GM23338 (cell line): ENCODE measurements at regions not wholly inside any gene's neighbourhood (a gene's known extent, or its start where the extent isn't known, plus 50 kb on each side); places are given as distances from the start of the nearest gene placed in this dataset.
A peak's percentile ranks its signal among the peaks of the same experiment; 100 is the strongest.

Source experiments
- ATAC-seq: fragments of 200-7000 bp; cut with Tn5 transposase; 3 replicates; pipeline ENCODE4 v1.9.1; 2020
- DNase-seq: peaks from one replicate; pipeline ENCODE4 v3.0.0-alpha.2; 2015; ENCODE audit warnings: low spot score
- H2AFZ ChIP-seq: fragments of 200-600 bp; sonication (generic); 2 replicates; pipeline ENCODE4 v1.8.0; 2016; ENCODE audit warnings: antibody characterized with exemption, mild to moderate bottlenecking, moderate library complexity
- H3F3A ChIP-seq: fragments of 200-600 bp; sonication (generic); replicated peaks from 2 replicates; pipeline ENCODE4 v1.8.0; 2017; ENCODE audit warnings: antibody characterized with exemption, mixed run types, low read depth
- H3K27ac ChIP-seq: fragments of 200-600 bp; sonication (generic); 2 replicates; pipeline ENCODE4 v1.6.1; 2016; ENCODE audit warnings: low read depth
- H3K27me3 ChIP-seq: fragments of 200-600 bp; sonication (generic); 2 replicates; pipeline ENCODE4 v1.8.0; 2016; ENCODE audit warnings: mild to moderate bottlenecking, mixed run types, moderate library complexity; ENCODE audit not compliant: insufficient read depth
- H3K36me3 ChIP-seq: fragments of 200-600 bp; sonication (generic); 2 replicates; pipeline ENCODE4 v1.8.0; 2016; ENCODE audit warnings: mild to moderate bottlenecking; ENCODE audit not compliant: insufficient read depth
- H3K4me1 ChIP-seq: fragments of 200-600 bp; sonication (generic); 2 replicates; pipeline ENCODE4 v1.8.0; 2016; ENCODE audit warnings: mild to moderate bottlenecking, moderate library complexity; ENCODE audit not compliant: insufficient read depth
- H3K4me2 ChIP-seq: fragments of 200-600 bp; sonication (generic); 2 replicates; pipeline ENCODE4 v1.7.1; 2017; ENCODE audit warnings: mixed run types
- H3K4me3 ChIP-seq: fragments of 200-600 bp; sonication (generic); 2 replicates; pipeline ENCODE4 v1.6.1; 2016; ENCODE audit warnings: mixed run types
- H3K79me2 ChIP-seq: fragments of 200-600 bp; sonication (generic); replicated peaks from 2 replicates; pipeline ENCODE4 v1.8.0; 2017; ENCODE audit warnings: mild to moderate bottlenecking; ENCODE audit not compliant: insufficient read depth
- H3K9me2 ChIP-seq: fragments of 200-600 bp; sonication (generic); 2 replicates; pipeline ENCODE4 v1.8.0; 2017; ENCODE audit not compliant: insufficient read depth
- H4K20me1 ChIP-seq: fragments of 200-600 bp; sonication (generic); replicated peaks from 2 replicates; pipeline ENCODE4 v1.8.0; 2017; ENCODE audit warnings: mild to moderate bottlenecking; ENCODE audit not compliant: insufficient read depth
- H3K27ac Mint-ChIP-seq: 2 replicates; pipeline ENCODE4 v1.8.0; 2020; ENCODE audit warnings: inconsistent platforms, mild to moderate bottlenecking, moderate library complexity, mixed read lengths
- H3K27me3 Mint-ChIP-seq: 3 replicates; pipeline ENCODE4 v1.8.0; 2022; ENCODE audit warnings: low read depth, mild to moderate bottlenecking, moderate library complexity, mixed read lengths, inconsistent platforms; ENCODE audit not compliant: insufficient read depth, poor library complexity
- H3K36me3 Mint-ChIP-seq: 3 replicates; pipeline ENCODE4 v1.8.0; 2021; ENCODE audit warnings: low read depth, mild to moderate bottlenecking, inconsistent platforms, moderate library complexity, mixed read lengths
- H3K4me1 Mint-ChIP-seq: 3 replicates; pipeline ENCODE4 v1.8.0; 2020; ENCODE audit warnings: mild to moderate bottlenecking, inconsistent platforms, mixed read lengths
- H3K4me3 Mint-ChIP-seq: 3 replicates; pipeline ENCODE4 v1.8.0; 2021; ENCODE audit warnings: moderate library complexity, mild to moderate bottlenecking, inconsistent platforms, mixed read lengths
- H3K9me3 Mint-ChIP-seq: 3 replicates; pipeline ENCODE4 v1.8.0; 2020; ENCODE audit warnings: moderate library complexity, mild to moderate bottlenecking, inconsistent platforms, mixed read lengths
- CREB1 ChIP-seq: fragments of 250-450 bp; sonication (Bioruptor Pico); IDR thresholded peaks from 2 replicates; pipeline ENCODE4 v1.5.0; 2020; ENCODE audit warnings: low read depth, mild to moderate bottlenecking, moderate library complexity
- CTCF ChIP-seq, 2 experiments: fragments of 200-600 bp in 1 of 2; sonication (generic) in 1 of 2; conservative IDR thresholded peaks; 2 replicates each; pipeline versions ENCODE4 v1.5.1 to v1.6.1; 2016 to 2017; ENCODE audit warnings: antibody characterized with exemption in 2 of 2, low read depth in 2 of 2, mild to moderate bottlenecking in 2 of 2, moderate library complexity in 1 of 2
- EZH2 ChIP-seq: fragments of 200-600 bp; sonication (generic); IDR thresholded peaks from one replicate; pipeline ENCODE4 v1.8.0; 2017; ENCODE audit warnings: antibody characterized with exemption, mild to moderate bottlenecking, low read depth; ENCODE audit not compliant: unreplicated experiment
- EZH2phosphoT487 ChIP-seq: fragments of 200-600 bp; sonication (generic); IDR thresholded peaks from one replicate; pipeline ENCODE4 v1.8.1; 2018; ENCODE audit warnings: antibody characterized with exemption; ENCODE audit not compliant: unreplicated experiment
- JUNB ChIP-seq: IDR thresholded peaks from one replicate; pipeline ENCODE4 v1.6.1; 2016; ENCODE audit warnings: antibody characterized with exemption; ENCODE audit not compliant: unreplicated experiment
- NANOG ChIP-seq: IDR thresholded peaks from 2 replicates; pipeline ENCODE4 v1.6.1; 2016; ENCODE audit warnings: antibody characterized with exemption, borderline replicate concordance
- POLR2AphosphoS5 ChIP-seq: IDR thresholded peaks from 2 replicates; pipeline ENCODE4 v1.6.1; 2016; ENCODE audit warnings: antibody characterized with exemption, low read depth
- STAT1 ChIP-seq: IDR thresholded peaks from one replicate; pipeline ENCODE4 v1.6.1; 2016; ENCODE audit warnings: antibody characterized with exemption; ENCODE audit not compliant: unreplicated experiment
- ZNF114 ChIP-seq: fragments of 250-450 bp; sonication (Bioruptor Pico); IDR thresholded peaks from 2 replicates; pipeline ENCODE4 v1.5.0; 2020; ENCODE audit warnings: mild to moderate bottlenecking, moderate library complexity
- ZNF331 ChIP-seq: fragments of 250-450 bp; sonication (Bioruptor Pico); IDR thresholded peaks from 2 replicates; pipeline ENCODE4 v1.5.0; 2020; ENCODE audit warnings: low read depth, mild to moderate bottlenecking, moderate library complexity
- TF ChIP-seq, protein P1 (sequence below): fragments of 250-450 bp; sonication (Bioruptor Pico); IDR thresholded peaks from 2 replicates; pipeline ENCODE4 v1.5.0; 2020; ENCODE audit warnings: mild to moderate bottlenecking, moderate library complexity
- TF ChIP-seq, protein P2 (sequence below): IDR thresholded peaks from 2 replicates; pipeline ENCODE4 v1.6.1; 2016; ENCODE audit warnings: antibody characterized with exemption
- TF ChIP-seq, protein P3 (sequence below): IDR thresholded peaks from one replicate; pipeline ENCODE4 v1.6.1; 2018; ENCODE audit warnings: antibody characterized with exemption; ENCODE audit not compliant: unreplicated experiment

DNA sequence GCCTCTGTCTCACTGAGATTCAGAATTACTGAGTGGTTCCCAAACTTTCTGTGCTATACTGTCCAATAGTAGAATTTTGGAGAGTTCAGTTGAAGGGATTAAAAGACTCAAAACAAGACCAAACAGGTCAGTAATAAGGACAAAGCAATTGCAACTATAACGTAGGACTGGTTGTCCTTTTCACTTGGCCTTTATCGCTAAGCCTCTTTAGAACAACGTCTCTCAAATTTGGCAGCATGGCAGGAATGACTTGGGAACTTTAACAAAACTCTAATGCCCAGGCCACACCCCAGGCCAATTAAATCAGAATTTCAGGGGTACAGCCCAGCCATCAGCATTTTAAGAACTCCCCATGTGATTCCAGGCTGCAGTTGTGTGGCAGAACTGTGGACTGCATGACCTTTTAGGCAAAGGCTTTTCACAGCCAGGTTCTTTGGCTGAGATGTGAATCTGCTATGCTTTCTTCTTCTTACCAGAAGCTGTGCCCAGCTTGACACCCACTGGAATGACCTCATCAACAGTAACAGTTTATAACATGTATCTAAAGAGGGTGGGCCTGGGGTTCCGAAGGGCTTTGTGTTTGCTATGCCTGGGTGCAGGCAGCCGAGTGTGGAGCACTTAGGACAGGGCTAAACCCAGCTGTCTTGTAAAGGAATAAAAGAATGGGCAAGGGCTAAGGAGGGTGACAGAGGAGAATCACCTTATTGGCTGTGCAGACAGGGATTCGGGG lies 226.2 kb upstream of the PRICKLE2 start:
- DNase-seq (no peak), ATAC-seq (no peak)
- H3K79me2 ChIP-seq = no peaks in the 10 kb centered on the region
- H3K9me2 ChIP-seq = no peaks in the 10 kb centered on the region
- no peaks in the 10 kb centered on the region for H3K36me3 Mint-ChIP-seq
- H3K27ac Mint-ChIP-seq = no peak overlapping the region
- peaks cover 5% of the 10 kb centered on the region for H3K27me3 Mint-ChIP-seq
- no peak overlapping the region for H3K4me2 ChIP-seq
- no peak overlapping the region for H3K4me3 ChIP-seq
- H3K4me1 ChIP-seq = peaks cover 10% of the 10 kb centered on the region
- H2AFZ ChIP-seq = peak overlapping the region; percentile 61; the same call in 1 of the 2 replicates
- H3K4me1 Mint-ChIP-seq = peaks cover 36% of the 10 kb centered on the region
- no peaks in the 10 kb centered on the region for H3K36me3 ChIP-seq
- no peaks in the 10 kb centered on the region for H3K9me3 Mint-ChIP-seq
- no peak overlapping the region for H3K4me3 Mint-ChIP-seq
- no peaks in the 10 kb centered on the region for H3F3A ChIP-seq
- no peaks in the 10 kb centered on the region for H4K20me1 ChIP-seq
- H3K27ac ChIP-seq = no peak overlapping the region
- H3K27me3 ChIP-seq = 0 out of 2 replicates have a peak, but pooled peaks cover 9% of the 10 kb centered on the region
- TF ChIP-seq CTCF (conservative IDR thresholded peaks at IDR 0.05; ENCODE audit: low read depth in 2 of 2) = no peak
- TF ChIP-seq, protein P1, sequence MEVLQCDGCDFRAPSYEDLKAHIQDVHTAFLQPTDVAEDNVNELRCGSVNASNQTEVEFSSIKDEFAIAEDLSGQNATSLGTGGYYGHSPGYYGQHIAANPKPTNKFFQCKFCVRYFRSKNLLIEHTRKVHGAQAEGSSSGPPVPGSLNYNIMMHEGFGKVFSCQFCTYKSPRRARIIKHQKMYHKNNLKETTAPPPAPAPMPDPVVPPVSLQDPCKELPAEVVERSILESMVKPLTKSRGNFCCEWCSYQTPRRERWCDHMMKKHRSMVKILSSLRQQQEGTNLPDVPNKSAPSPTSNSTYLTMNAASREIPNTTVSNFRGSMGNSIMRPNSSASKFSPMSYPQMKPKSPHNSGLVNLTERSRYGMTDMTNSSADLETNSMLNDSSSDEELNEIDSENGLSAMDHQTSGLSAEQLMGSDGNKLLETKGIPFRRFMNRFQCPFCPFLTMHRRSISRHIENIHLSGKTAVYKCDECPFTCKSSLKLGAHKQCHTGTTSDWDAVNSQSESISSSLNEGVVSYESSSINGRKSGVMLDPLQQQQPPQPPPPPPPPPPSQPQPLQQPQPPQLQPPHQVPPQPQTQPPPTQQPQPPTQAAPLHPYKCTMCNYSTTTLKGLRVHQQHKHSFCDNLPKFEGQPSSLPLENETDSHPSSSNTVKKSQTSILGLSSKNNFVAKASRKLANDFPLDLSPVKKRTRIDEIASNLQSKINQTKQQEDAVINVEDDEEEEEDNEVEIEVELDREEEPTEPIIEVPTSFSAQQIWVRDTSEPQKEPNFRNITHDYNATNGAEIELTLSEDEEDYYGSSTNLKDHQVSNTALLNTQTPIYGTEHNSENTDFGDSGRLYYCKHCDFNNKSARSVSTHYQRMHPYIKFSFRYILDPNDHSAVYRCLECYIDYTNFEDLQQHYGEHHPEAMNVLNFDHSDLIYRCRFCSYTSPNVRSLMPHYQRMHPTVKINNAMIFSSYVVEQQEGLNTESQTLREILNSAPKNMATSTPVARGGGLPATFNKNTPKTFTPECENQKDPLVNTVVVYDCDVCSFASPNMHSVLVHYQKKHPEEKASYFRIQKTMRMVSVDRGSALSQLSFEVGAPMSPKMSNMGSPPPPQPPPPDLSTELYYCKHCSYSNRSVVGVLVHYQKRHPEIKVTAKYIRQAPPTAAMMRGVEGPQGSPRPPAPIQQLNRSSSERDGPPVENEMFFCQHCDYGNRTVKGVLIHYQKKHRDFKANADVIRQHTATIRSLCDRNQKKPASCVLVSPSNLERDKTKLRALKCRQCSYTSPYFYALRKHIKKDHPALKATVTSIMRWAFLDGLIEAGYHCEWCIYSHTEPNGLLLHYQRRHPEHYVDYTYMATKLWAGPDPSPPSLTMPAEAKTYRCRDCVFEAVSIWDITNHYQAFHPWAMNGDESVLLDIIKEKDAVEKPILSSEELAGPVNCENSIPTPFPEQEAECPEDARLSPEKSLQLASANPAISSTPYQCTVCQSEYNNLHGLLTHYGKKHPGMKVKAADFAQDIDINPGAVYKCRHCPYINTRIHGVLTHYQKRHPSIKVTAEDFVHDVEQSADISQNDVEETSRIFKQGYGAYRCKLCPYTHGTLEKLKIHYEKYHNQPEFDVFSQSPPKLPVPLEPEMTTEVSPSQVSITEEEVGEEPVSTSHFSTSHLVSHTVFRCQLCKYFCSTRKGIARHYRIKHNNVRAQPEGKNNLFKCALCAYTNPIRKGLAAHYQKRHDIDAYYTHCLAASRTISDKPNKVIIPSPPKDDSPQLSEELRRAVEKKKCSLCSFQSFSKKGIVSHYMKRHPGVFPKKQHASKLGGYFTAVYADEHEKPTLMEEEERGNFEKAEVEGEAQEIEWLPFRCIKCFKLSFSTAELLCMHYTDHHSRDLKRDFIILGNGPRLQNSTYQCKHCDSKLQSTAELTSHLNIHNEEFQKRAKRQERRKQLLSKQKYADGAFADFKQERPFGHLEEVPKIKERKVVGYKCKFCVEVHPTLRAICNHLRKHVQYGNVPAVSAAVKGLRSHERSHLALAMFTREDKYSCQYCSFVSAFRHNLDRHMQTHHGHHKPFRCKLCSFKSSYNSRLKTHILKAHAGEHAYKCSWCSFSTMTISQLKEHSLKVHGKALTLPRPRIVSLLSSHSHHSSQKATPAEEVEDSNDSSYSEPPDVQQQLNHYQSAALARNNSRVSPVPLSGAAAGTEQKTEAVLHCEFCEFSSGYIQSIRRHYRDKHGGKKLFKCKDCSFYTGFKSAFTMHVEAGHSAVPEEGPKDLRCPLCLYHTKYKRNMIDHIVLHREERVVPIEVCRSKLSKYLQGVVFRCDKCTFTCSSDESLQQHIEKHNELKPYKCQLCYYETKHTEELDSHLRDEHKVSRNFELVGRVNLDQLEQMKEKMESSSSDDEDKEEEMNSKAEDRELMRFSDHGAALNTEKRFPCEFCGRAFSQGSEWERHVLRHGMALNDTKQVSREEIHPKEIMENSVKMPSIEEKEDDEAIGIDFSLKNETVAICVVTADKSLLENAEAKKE (CRISPR knock-in tag) = no peak
- TF ChIP-seq CREB1 (CRISPR knock-in tag) = no peak
- no peak for TF ChIP-seq NANOG
- TF ChIP-seq, protein P2, sequence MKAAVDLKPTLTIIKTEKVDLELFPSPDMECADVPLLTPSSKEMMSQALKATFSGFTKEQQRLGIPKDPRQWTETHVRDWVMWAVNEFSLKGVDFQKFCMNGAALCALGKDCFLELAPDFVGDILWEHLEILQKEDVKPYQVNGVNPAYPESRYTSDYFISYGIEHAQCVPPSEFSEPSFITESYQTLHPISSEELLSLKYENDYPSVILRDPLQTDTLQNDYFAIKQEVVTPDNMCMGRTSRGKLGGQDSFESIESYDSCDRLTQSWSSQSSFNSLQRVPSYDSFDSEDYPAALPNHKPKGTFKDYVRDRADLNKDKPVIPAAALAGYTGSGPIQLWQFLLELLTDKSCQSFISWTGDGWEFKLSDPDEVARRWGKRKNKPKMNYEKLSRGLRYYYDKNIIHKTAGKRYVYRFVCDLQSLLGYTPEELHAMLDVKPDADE = no peak
- no peak for TF ChIP-seq EZH2phosphoT487
- TF ChIP-seq STAT1 = no peak
- TF ChIP-seq, protein P3, sequence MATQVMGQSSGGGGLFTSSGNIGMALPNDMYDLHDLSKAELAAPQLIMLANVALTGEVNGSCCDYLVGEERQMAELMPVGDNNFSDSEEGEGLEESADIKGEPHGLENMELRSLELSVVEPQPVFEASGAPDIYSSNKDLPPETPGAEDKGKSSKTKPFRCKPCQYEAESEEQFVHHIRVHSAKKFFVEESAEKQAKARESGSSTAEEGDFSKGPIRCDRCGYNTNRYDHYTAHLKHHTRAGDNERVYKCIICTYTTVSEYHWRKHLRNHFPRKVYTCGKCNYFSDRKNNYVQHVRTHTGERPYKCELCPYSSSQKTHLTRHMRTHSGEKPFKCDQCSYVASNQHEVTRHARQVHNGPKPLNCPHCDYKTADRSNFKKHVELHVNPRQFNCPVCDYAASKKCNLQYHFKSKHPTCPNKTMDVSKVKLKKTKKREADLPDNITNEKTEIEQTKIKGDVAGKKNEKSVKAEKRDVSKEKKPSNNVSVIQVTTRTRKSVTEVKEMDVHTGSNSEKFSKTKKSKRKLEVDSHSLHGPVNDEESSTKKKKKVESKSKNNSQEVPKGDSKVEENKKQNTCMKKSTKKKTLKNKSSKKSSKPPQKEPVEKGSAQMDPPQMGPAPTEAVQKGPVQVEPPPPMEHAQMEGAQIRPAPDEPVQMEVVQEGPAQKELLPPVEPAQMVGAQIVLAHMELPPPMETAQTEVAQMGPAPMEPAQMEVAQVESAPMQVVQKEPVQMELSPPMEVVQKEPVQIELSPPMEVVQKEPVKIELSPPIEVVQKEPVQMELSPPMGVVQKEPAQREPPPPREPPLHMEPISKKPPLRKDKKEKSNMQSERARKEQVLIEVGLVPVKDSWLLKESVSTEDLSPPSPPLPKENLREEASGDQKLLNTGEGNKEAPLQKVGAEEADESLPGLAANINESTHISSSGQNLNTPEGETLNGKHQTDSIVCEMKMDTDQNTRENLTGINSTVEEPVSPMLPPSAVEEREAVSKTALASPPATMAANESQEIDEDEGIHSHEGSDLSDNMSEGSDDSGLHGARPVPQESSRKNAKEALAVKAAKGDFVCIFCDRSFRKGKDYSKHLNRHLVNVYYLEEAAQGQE = no peak
- TF ChIP-seq JUNB = no peak
- TF ChIP-seq EZH2 = no peak
- TF ChIP-seq ZNF331 (CRISPR knock-in tag) = no peak
- TF ChIP-seq ZNF114 = no peak
- no peak for TF ChIP-seq POLR2AphosphoS5
